Anterior cingulate cortex (tissue), 58 donors: ENCODE measurements at regions not wholly inside any gene's neighbourhood (a gene's known extent, or its start where the extent isn't known, plus 50 kb on each side); places are given as distances from the start of the nearest gene placed in this dataset.

Source experiments
- DNase-seq, 58 donors: peaks; one replicate each; lab custom pipeline; 2025; lab: John Stamatoyannopoulos, UW

GRCh38 chr3:63037116-63037515 is 161.9 kb upstream of the CADPS start:
- DNase-seq, result no peak

- DNase-seq, result no peak
These were observed 167.6 kb upstream of the CADPS start for GRCh38 chr3:63042833-63043232.

- peak in 12 of 58 donors; percentile 0 to 35 (median 16) for DNase-seq
These were observed 168.4 kb upstream of the CADPS start for GRCh38 chr3:63043631-63044030.

GRCh38 chr3:63046152-63046551 is 170.9 kb upstream of the CADPS start:
- DNase-seq, result no peak

- DNase-seq, result no peak
These were observed 171.4 kb upstream of the CADPS start for GRCh38 chr3:63046580-63046979.

GRCh38 chr3:63047068-63047467 is 171.9 kb upstream of the CADPS start:
- no peak for DNase-seq

GRCh38 chr3:63048367-63049326 is 173.4 kb upstream of the CADPS start:
- no peak for DNase-seq

GRCh38 chr3:63050548-63051177 is 175.4 kb upstream of the CADPS start:
- DNase-seq, result no peak

- no peak for DNase-seq
These were observed 176.7 kb upstream of the CADPS start for GRCh38 chr3:63051920-63052319.

GRCh38 chr3:63056932-63057331 is 181.7 kb upstream of the CADPS start:
- DNase-seq, result no peak

GRCh38 chr3:63060412-63060811 is 185.2 kb upstream of the CADPS start:
- no peak for DNase-seq

GRCh38 chr3:63061449-63061848 is 186.2 kb upstream of the CADPS start:
- DNase-seq, result no peak

GRCh38 chr3:63064209-63064755 is 189.1 kb upstream of the CADPS start:
- DNase-seq, result peak in 6 of 58 donors; percentile 0 to 47 (median 20)

- DNase-seq, result no peak
These were observed 192.9 kb upstream of the CADPS start for GRCh38 chr3:63067999-63068645.

GRCh38 chr3:63069806-63070475 is 194.7 kb upstream of the CADPS start:
- no peak for DNase-seq

- DNase-seq, result no peak
These were observed 195.2 kb upstream of the CADPS start for GRCh38 chr3:63070476-63070810.

- no peak for DNase-seq
These were observed 201.1 kb upstream of the CADPS start for GRCh38 chr3:63076357-63076756.

GRCh38 chr3:63086190-63086589 is 191.9 kb upstream of the SYNPR start:
- no peak for DNase-seq

GRCh38 chr3:63089007-63089750 is 188.9 kb upstream of the SYNPR start:
- no peak for DNase-seq

- no peak for DNase-seq
These were observed 188.4 kb upstream of the SYNPR start for GRCh38 chr3:63089751-63090132.
